ENCODE measurements at regions not wholly inside any gene's neighbourhood (a gene's known extent, or its start where the extent isn't known, plus 50 kb on each side); places are given as distances from the start of the nearest gene placed in this dataset.

DNA sequence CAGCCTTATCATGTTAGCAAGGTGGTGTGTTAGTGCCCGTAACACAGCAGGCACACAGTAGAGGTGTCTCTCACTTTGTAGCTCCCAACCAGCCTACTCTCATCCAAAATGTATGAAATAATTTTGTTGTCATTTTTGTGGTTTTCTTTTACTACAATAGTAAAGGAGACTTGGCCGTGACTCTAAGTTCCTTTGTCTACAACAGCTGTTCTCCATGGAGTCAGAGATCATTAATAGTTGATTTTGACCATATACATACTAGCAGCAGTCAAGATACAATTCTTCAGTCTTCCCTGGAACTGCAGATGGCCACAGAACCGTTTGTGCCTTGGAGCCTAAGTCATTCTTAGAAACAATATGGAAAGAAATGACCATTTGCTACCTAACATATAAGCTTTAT, 567.1 kb downstream of the TLR4 start:
- H3K4me3 ChIP-seq (ENCODE audit: low read depth, low read length) = no peak overlapping the region
- no peak for TF ChIP-seq CTCF (IDR thresholded peaks at IDR 0.05; ENCODE audit: low read depth, low read length)
- H3K9me3 ChIP-seq (ENCODE audit: control insufficient read depth, insufficient read depth, low read length) = peaks cover 8% of the 10 kb centered on the region
- DNase-seq (ENCODE audit: low read depth, low spot score) = no peak
- H3K27ac ChIP-seq (ENCODE audit: low read depth, low read length) = no peak overlapping the region
- CTCF ChIA-PET = no interaction called here
- POLR2A ChIA-PET = no interaction called here
- H3K27me3 ChIP-seq (ENCODE audit: control insufficient read depth, insufficient read depth, low read length) = no peaks in the 10 kb centered on the region

DNA sequence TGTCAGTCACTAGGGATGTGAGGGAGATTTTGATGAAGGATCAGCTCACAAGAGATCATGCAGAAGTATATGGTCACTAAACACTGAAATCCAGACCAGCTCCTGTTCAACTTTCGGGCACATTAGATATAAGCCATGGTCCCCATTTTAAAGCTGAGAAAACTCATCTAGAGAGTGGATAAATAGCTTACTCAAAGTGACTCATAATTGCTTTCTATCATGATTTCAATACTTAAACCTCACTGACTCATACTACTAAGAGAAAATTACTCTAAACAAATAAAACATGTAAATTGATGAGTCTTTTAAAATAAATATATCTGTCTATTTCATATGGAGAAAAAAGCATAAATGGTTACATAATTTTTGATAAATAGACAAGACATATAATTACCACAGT, 567.7 kb downstream of the TLR4 start:
- TF ChIP-seq CTCF (IDR thresholded peaks at IDR 0.05; ENCODE audit: low read depth, low read length) = no peak
- Histone ChIP-seq H3K4me3 (ENCODE audit: low read depth, low read length) (no peak overlapping the region), H3K27ac (ENCODE audit: low read depth, low read length) (no peak overlapping the region), H3K27me3 (ENCODE audit: control insufficient read depth, insufficient read depth, low read length) (no peaks in the 10 kb centered on the region), H3K9me3 (ENCODE audit: control insufficient read depth, insufficient read depth, low read length) (peaks cover 8% of the 10 kb centered on the region)
- DNase-seq (ENCODE audit: low read depth, low spot score) = no peak
- ChIA-PET CTCF (no interaction called here), POLR2A (no interaction called here)

GRCh38 chr9:118273048-118273447, 568.8 kb downstream of the TLR4 start:
- CTCF ChIA-PET = no interaction called here
- Histone ChIP-seq H3K27ac (ENCODE audit: low read depth, low read length) (no peak overlapping the region), H3K27me3 (ENCODE audit: control insufficient read depth, insufficient read depth, low read length) (no peaks in the 10 kb centered on the region), H3K9me3 (ENCODE audit: control insufficient read depth, insufficient read depth, low read length) (peaks cover 8% of the 10 kb centered on the region), H3K4me3 (ENCODE audit: low read depth, low read length) (no peak overlapping the region)
- POLR2A ChIA-PET = no interaction called here
- no peak for DNase-seq (ENCODE audit: low read depth, low spot score)
- TF ChIP-seq CTCF (IDR thresholded peaks at IDR 0.05; ENCODE audit: low read depth, low read length) = no peak

DNA sequence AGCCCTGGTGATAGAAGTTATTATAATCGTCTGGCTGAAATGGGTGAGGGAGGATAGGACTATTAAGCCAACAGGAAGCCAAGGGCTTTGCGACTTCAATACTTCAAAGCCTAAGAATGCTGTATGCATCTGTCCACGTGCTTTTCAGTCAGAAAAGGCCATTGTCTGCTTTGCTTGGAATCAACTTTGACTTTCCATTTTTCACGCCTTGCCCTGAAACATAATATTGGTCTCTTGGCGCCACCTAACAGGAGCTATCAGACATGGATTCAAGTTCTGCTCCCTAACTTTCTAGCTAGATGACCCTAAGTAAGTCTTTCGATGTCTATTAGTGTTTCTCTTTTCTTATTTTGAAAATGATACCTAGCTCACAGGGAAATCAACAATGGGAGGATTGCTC, 572.6 kb downstream of the TLR4 start:
- ChIA-PET POLR2A (no interaction called here), CTCF (no interaction called here)
- H3K4me3 ChIP-seq (ENCODE audit: low read depth, low read length) = no peak overlapping the region
- H3K27ac ChIP-seq (ENCODE audit: low read depth, low read length) = no peak overlapping the region
- no peak for DNase-seq (ENCODE audit: low read depth, low spot score)
- peaks cover 5% of the 10 kb centered on the region; the same call in 1 of the 2 replicates for H3K9me3 ChIP-seq (ENCODE audit: control insufficient read depth, insufficient read depth, low read length)
- no peaks in the 10 kb centered on the region for H3K27me3 ChIP-seq (ENCODE audit: control insufficient read depth, insufficient read depth, low read length)
- no peak for TF ChIP-seq CTCF (IDR thresholded peaks at IDR 0.05; ENCODE audit: low read depth, low read length)

DNA sequence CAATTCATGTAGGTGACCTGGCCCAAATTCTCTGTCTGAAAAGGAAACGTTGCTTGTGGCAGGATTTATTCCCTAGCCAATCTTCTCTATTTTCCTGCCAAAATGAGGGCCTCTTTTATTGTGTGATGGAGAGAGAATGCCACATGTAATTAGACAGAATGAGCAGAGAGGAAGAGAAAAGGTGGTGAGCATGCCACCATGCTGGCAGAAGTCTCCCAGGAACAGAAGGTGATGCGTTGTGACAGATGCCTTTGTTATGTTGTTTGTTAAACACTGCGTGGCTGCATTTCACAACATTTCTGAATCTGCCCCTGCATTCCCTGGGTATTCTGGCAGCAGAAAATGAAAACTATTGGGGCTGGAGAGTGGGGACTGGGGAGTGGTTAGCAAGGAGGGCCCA, 577.6 kb downstream of the TLR4 start:
- no peak overlapping the region for H3K27ac ChIP-seq (ENCODE audit: low read depth, low read length)

More for the DNA sequence above, 577.6 kb downstream of the TLR4 start:
- no peak overlapping the region for H3K4me3 ChIP-seq (ENCODE audit: low read depth, low read length)
- no peaks in the 10 kb centered on the region; the same call in 1 of the 2 replicates for H3K9me3 ChIP-seq (ENCODE audit: control insufficient read depth, insufficient read depth, low read length)
- no peaks in the 10 kb centered on the region for H3K27me3 ChIP-seq (ENCODE audit: control insufficient read depth, insufficient read depth, low read length)
- TF ChIP-seq CTCF (IDR thresholded peaks at IDR 0.05; ENCODE audit: low read depth, low read length) = no peak
- ChIA-PET POLR2A (no interaction called here), CTCF (no interaction called here)
- no peak for DNase-seq (ENCODE audit: low read depth, low spot score)
